ENCODE measurements at regions not wholly inside any gene's neighbourhood (a gene's known extent, or its start where the extent isn't known, plus 50 kb on each side); places are given as distances from the start of the nearest gene placed in this dataset.

DNA sequence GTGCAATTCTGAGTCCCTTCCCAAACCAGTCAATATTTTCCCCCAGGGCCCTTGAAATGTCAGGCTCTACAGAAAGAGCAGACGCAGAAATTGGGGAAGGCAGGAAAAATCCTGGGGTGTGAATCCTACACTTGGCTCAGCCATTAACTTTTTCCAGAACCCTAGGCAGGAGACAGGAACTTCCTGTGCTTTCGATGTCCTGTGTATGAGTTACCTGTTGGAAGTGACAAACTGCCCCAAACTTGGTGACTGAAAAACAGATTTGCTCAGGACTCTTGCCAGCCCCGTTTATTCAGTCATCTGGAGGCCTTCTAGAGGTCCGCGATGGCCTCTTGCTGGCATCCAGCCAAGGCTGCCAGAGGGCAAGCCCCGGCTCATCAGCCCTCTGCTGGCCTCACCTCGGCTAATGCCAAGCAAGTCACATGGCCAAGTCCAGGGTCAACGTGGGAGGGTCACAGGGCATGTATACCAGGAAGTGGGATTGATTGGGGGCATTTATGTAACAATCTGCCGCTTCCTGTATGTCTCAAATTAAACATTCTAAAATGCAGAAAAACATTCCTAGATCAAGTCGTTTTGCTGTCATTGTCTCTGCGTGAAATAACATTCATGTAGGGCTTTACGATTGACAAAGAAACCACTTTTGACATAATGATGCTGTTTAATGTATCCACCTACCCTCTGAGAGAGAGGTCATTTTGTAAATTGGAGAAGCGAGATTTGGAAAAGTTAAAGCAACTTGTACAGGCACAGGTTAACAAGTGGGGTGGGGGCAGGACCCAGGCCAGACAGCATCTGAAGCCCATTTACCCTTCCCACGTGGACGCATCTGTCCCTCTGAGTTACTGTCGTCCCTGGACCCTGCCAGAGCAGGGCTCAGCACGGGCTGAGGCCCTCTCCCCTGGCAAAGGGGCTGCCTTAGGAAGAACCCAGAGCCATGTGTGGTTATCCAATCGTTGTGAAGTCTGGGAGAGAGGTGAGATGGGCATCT is 179.4 kb downstream of the INHBB start:
- Mint-ChIP-seq H3K27ac (no peak overlapping the region), H3K36me3 (ENCODE audit: low read depth) (no peaks in the 10 kb centered on the region), H3K4me3 (no peak overlapping the region; the same call in 2 of the 3 replicates), H3K9me3 (peaks cover 1% of the 10 kb centered on the region), H3K4me1 (peaks cover 20% of the 10 kb centered on the region), H3K27me3 (ENCODE audit: insufficient read depth, low read depth, poor library complexity) (peaks cover 12% of the 10 kb centered on the region)
- no peak; the same call in 2 of the 3 replicates for ATAC-seq
- 0 out of 2 replicates have a peak, but pooled peaks cover 2% of the 10 kb centered on the region for H3F3A ChIP-seq (replicated peaks; ENCODE audit: low read depth)
- H3K4me1 ChIP-seq (ENCODE audit: insufficient read depth): peaks cover 10% of the 10 kb centered on the region; the same call in 1 of the 2 replicates
- no peaks in the 10 kb centered on the region for H3K36me3 ChIP-seq (ENCODE audit: insufficient read depth)
- no peak for DNase-seq (ENCODE audit: low spot score)
- no peaks in the 10 kb centered on the region for H3K9me2 ChIP-seq (ENCODE audit: insufficient read depth)
- TF ChIP-seq, protein P1, sequence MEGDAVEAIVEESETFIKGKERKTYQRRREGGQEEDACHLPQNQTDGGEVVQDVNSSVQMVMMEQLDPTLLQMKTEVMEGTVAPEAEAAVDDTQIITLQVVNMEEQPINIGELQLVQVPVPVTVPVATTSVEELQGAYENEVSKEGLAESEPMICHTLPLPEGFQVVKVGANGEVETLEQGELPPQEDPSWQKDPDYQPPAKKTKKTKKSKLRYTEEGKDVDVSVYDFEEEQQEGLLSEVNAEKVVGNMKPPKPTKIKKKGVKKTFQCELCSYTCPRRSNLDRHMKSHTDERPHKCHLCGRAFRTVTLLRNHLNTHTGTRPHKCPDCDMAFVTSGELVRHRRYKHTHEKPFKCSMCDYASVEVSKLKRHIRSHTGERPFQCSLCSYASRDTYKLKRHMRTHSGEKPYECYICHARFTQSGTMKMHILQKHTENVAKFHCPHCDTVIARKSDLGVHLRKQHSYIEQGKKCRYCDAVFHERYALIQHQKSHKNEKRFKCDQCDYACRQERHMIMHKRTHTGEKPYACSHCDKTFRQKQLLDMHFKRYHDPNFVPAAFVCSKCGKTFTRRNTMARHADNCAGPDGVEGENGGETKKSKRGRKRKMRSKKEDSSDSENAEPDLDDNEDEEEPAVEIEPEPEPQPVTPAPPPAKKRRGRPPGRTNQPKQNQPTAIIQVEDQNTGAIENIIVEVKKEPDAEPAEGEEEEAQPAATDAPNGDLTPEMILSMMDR (conservative IDR thresholded peaks at IDR 0.05; ENCODE audit: low read depth in 2 of 2): no peak
- TF ChIP-seq POLR2AphosphoS5 (IDR thresholded peaks at IDR 0.05; ENCODE audit: low read depth): no peak
- no peak overlapping the region for H3K4me2 ChIP-seq
- no peak overlapping the region for H3K4me3 ChIP-seq
- no peak overlapping the region for H3K27ac ChIP-seq (ENCODE audit: low read depth)
- no peaks in the 10 kb centered on the region for H3K27me3 ChIP-seq (ENCODE audit: insufficient read depth)
- H3K79me2 ChIP-seq (replicated peaks; ENCODE audit: insufficient read depth): no peaks in the 10 kb centered on the region
- no peaks in the 10 kb centered on the region for H4K20me1 ChIP-seq (replicated peaks; ENCODE audit: insufficient read depth)
- peak overlapping the region; percentile 94 for H2AFZ ChIP-seq

DNA sequence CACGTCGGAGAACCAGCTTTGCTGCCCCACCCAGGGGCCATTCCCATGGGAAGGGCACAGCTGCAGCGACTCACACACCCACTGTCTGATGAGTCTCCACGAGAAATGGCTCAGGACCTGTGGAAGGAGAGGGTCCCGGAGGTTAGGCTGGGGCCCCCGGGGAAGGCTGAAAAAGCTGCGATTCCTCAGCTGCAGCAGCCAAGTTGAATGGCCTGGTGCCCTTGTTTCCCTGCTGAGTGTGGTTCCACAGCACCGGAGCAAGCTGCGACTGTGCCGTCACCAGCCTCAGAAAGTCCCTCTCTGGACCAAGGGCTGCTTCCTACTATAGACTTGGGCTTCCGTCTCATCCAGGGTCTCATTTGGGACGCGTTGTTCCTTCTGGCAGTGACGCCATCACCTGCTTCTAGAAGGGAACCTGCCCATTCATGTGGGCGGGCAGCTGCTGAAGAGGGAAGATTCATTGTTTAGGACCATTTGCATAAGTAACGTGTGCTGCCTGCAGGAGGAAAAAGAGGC is 180.2 kb downstream of the INHBB start:
- no peak overlapping the region for H3K27ac Mint-ChIP-seq
- Histone ChIP-seq H3K36me3 (ENCODE audit: insufficient read depth) (no peaks in the 10 kb centered on the region), H4K20me1 (replicated peaks; ENCODE audit: insufficient read depth) (no peaks in the 10 kb centered on the region), H3K4me1 (ENCODE audit: insufficient read depth) (peaks cover 10% of the 10 kb centered on the region; the same call in 1 of the 2 replicates), H3K79me2 (replicated peaks; ENCODE audit: insufficient read depth) (no peaks in the 10 kb centered on the region), H3K4me3 (no peak overlapping the region), H3F3A (replicated peaks; ENCODE audit: low read depth) (0 out of 2 replicates have a peak, but pooled peaks cover 2% of the 10 kb centered on the region), H2AFZ (peak overlapping the region; percentile 94), H3K27me3 (ENCODE audit: insufficient read depth) (no peaks in the 10 kb centered on the region), H3K27ac (ENCODE audit: low read depth) (no peak overlapping the region), H3K9me2 (ENCODE audit: insufficient read depth) (no peaks in the 10 kb centered on the region), H3K4me2 (no peak overlapping the region)
- H3K9me3 Mint-ChIP-seq: peaks cover 9% of the 10 kb centered on the region
- no peaks in the 10 kb centered on the region for H3K36me3 Mint-ChIP-seq (ENCODE audit: low read depth)
- peak; percentile 56 for DNase-seq (ENCODE audit: low spot score)
- peaks cover 7% of the 10 kb centered on the region for H3K27me3 Mint-ChIP-seq (ENCODE audit: insufficient read depth, low read depth, poor library complexity)
- TF ChIP-seq EZH2 (IDR thresholded peaks at IDR 0.05; ENCODE audit: low read depth, unreplicated experiment) (no peak), NANOG (IDR thresholded peaks at IDR 0.05; ENCODE audit: borderline replicate concordance) (no peak), ZNF114 (CRISPR knock-in tag; IDR thresholded peaks at IDR 0.05) (no peak)
- H3K4me1 Mint-ChIP-seq: peaks cover 20% of the 10 kb centered on the region
- peak; percentile 58 for ATAC-seq
- no peak overlapping the region for H3K4me3 Mint-ChIP-seq
